Stomach (tissue), 4 donors: ENCODE measurements at regions not wholly inside any gene's neighbourhood (a gene's known extent, or its start where the extent isn't known, plus 50 kb on each side); places are given as distances from the start of the nearest gene placed in this dataset.

Experiments
- EP300 ChIP-seq: sonication (generic); formaldehyde crosslinking; IDR thresholded peaks from one replicate; pipeline ENCODE4 v1.6.1; 2017; ENCODE audit warnings: antibody characterized with exemption
- POLR2A ChIP-seq, 4 donors: fragments of 450-650 bp; IDR thresholded peaks; one replicate each; pipeline ENCODE4 v1.6.1; 2016; ENCODE audit warnings: antibody characterized with exemption in 4 of 4, control low read depth in 2 of 4, mild to moderate bottlenecking in 1 of 4, moderate library complexity in 1 of 4
- POLR2AphosphoS5 ChIP-seq, 3 donors: sonication (generic); formaldehyde crosslinking; IDR thresholded peaks; one replicate each; pipeline ENCODE4 v1.6.1; 2016; ENCODE audit warnings: antibody characterized with exemption in 3 of 3
- TF ChIP-seq, protein P1 (sequence below), 7 experiments: fragments of 450-650 bp in 4 of 7; fragments of 200-600 bp in 3 of 7; sonication (generic) in 3 of 7; IDR thresholded peaks; one replicate each; pipeline ENCODE4 v1.5.1; 2016 to 2019; ENCODE audit warnings: antibody characterized with exemption in 7 of 7, control low read depth in 2 of 7, mild to moderate bottlenecking in 1 of 7

DNA sequence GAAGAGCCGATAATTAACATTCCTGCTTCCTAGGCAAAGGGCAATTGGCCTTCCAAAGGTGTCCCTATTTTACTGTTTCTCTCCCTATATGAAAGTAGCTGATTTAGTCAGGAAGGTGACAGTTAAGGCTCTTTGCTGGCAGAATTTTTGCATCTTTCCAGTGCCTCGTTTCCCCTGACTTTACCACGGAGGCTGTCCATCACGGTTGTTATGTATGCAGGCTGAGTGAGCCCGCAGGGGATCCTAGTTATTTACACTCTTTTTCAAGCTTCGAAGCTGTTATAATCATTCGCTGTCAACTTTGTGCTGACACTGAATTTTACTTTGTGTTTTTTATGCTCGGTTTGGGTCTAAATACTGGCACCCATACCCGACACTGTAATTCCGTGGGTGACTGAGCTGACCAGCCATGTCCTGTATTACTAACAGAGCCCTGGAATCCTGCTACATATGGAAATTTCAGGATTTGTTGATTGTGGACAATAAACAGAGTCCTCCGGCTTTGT, 713.8 kb upstream of the FANCL start:
- TF ChIP-seq, protein P1, sequence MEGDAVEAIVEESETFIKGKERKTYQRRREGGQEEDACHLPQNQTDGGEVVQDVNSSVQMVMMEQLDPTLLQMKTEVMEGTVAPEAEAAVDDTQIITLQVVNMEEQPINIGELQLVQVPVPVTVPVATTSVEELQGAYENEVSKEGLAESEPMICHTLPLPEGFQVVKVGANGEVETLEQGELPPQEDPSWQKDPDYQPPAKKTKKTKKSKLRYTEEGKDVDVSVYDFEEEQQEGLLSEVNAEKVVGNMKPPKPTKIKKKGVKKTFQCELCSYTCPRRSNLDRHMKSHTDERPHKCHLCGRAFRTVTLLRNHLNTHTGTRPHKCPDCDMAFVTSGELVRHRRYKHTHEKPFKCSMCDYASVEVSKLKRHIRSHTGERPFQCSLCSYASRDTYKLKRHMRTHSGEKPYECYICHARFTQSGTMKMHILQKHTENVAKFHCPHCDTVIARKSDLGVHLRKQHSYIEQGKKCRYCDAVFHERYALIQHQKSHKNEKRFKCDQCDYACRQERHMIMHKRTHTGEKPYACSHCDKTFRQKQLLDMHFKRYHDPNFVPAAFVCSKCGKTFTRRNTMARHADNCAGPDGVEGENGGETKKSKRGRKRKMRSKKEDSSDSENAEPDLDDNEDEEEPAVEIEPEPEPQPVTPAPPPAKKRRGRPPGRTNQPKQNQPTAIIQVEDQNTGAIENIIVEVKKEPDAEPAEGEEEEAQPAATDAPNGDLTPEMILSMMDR (IDR thresholded peaks at IDR 0.05): no peak
- TF ChIP-seq POLR2A (IDR thresholded peaks at IDR 0.05) (no peak), POLR2AphosphoS5 (IDR thresholded peaks at IDR 0.05) (no peak), EP300 (no peak)
